Heart left ventricle (tissue), 16 donors: ENCODE measurements at regions not wholly inside any gene's neighbourhood (a gene's known extent, or its start where the extent isn't known, plus 50 kb on each side); places are given as distances from the start of the nearest gene placed in this dataset.

Source experiments
- ATAC-seq, 4 donors: fragments of 200-7000 bp; cut with Tn5 transposase; one replicate each; pipeline ENCODE4 v1.9.1; 2020 to 2022; ENCODE audit warnings: moderate library complexity in 4 of 4, mild to moderate bottlenecking in 3 of 4, moderate number of reproducible peaks in 1 of 4
- DNase-seq, 5 donors: peaks; one replicate each; pipeline ENCODE4 v3.0.0-alpha.2; 2020
- H3K27ac ChIP-seq, 12 donors: fragments of 200-600 bp; sonication (generic) in 4 of 12; one replicate each; pipeline versions ENCODE4 v1.5.0 to v1.8.0; 2016 to 2022; ENCODE audit warnings: mild to moderate bottlenecking in 2 of 12
- H3K27me3 ChIP-seq, 9 donors: fragments of 200-600 bp; sonication (generic) in 2 of 9; one replicate each; pipeline versions ENCODE4 v1.5.1 to v1.8.0; 2016 to 2022; ENCODE audit warnings: mild to moderate bottlenecking in 3 of 9
- H3K36me3 ChIP-seq, 9 donors: fragments of 200-600 bp; sonication (generic) in 2 of 9; one replicate each; pipeline versions ENCODE4 v1.5.0 to v1.8.0; 2018 to 2022; ENCODE audit warnings: mild to moderate bottlenecking in 2 of 9
- H3K4me1 ChIP-seq, 12 donors: fragments of 200-600 bp; sonication (generic) in 4 of 12; one replicate each; pipeline versions ENCODE4 v1.5.0 to v1.8.0; 2016 to 2022; ENCODE audit warnings: mild to moderate bottlenecking in 3 of 12
- H3K4me3 ChIP-seq, 12 donors: fragments of 200-600 bp; sonication (generic) in 4 of 12; one replicate each; pipeline versions ENCODE4 v1.5.0 to v1.8.0; 2017 to 2022; ENCODE audit warnings: mild to moderate bottlenecking in 9 of 12, moderate library complexity in 4 of 12
- H3K9me3 ChIP-seq, 12 donors: fragments of 200-600 bp; sonication (generic) in 4 of 12; one replicate each; pipeline versions ENCODE4 v1.5.0 to v1.8.0; 2016 to 2022; ENCODE audit warnings: mild to moderate bottlenecking in 1 of 12
- POLR2A ChIP-seq, 2 donors: fragments of 450-650 bp; IDR thresholded peaks; one replicate each; pipeline ENCODE4 v1.6.1; 2017; ENCODE audit warnings: antibody characterized with exemption in 2 of 2, mild to moderate bottlenecking in 2 of 2, moderate library complexity in 2 of 2
- WGBS, 4 donors: extraction: QIAGEN DNeasy Blood & Tissue Kit in 2 of 4; methylation state at CpG; one replicate each; pipeline versions ENCODE4 v1.1.5 to v1.1.7; 2013 to 2018; 5-methylcytosine and 5-hydroxymethylcytosine counted together
- intact Hi-C, 10 donors: fragments of 100-400 bp; cut with DNase I; formaldehyde crosslinking; loops; one replicate each; pipeline versions ENCODE4 v1.11.1 to v1.14.2; 2022
- TF ChIP-seq, protein P1 (sequence below), 12 donors: fragments of 200-600 bp; sonication (generic) in 4 of 12; IDR thresholded peaks; one replicate each; pipeline versions ENCODE4 v1.5.0 to v1.8.0; 2018 to 2022; ENCODE audit warnings: antibody characterized with exemption in 12 of 12, mild to moderate bottlenecking in 5 of 12
- donor health status: ischemic (EF 13 %, LVEDD 7.1; RV severe dilation, severe dysfunction).
- donor health status: healthy with polysubstance abuse.
- donor health status: DM: no; HTN: yes; CAD: no.
- donor health status: DM: no; HTN: no; CAD: no.
- donor health status: ischemic (EF 25% LVEDD 6.9; RV normal size, moderate dysfunction).
- donor health status: ischemic (EF 25% LVEDD 5.7; RV mildly dilated, moderate dysfunction).
- donor health status: healthy.
- donor health status: DM: yes; HTN: yes; CAD: no.
- donor health status: ischemic (EF 35%, LVEDD 5.7; RV mildly dilated, moderate dysfunction).
- donor health status: nonischemic (EF 11% LVEDD 7.7; RV severe dilation, severe dysfunction).
- donor health status: DM: yes; HTN: yes; CAD: no.
- donor health status: PGD.
- donor health status: ischemic (EF 29% LVEDD 5.4; RV normal size, mild dysfunction).
- donor health status: nonischemic (EF 23%, LVEDD 6.1; RV moderate dilation, normal function).

DNA sequence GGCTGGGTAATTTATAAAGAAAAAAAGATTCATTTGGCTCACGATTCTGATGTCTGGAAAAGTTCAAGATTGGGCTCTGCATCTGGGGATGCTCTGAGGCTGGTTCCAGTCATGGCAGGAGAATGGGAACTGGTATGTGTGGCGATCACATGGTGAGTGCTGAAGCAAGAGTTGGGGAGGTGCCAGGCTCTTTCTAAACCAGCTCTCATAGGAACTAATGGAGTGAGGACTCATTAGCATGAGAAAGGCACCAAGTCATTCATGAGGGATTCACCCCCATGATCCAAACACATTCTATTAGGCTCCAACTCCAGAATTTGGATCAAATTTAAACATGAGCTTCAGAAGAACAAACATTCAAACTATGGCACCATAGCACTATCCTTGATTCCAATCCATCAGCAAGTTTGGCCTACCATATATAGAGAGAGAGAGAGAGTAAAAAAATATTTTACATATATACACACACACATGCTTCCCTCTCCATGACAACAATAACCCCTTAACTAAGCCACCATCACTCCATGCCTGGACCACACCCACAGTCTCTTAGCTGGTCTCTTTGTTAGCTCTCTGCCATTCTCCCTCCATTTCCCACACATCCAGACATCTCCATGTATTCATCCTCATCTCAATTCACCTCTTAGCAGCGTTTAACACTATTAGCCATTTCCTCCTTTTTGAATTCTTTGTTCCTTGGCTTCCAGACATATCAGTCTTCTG, 57.9 kb downstream of the NPY start:
- H3K9me3 ChIP-seq: no peaks in the 10 kb centered on the region
- peaks cover 0 to 12% (median 0%) of the 10 kb centered on the region in 9 donors for H3K27me3 ChIP-seq
- intact Hi-C loops: no loop called here
- TF ChIP-seq POLR2A (IDR thresholded peaks at IDR 0.05): no peak
- TF ChIP-seq, protein P1, sequence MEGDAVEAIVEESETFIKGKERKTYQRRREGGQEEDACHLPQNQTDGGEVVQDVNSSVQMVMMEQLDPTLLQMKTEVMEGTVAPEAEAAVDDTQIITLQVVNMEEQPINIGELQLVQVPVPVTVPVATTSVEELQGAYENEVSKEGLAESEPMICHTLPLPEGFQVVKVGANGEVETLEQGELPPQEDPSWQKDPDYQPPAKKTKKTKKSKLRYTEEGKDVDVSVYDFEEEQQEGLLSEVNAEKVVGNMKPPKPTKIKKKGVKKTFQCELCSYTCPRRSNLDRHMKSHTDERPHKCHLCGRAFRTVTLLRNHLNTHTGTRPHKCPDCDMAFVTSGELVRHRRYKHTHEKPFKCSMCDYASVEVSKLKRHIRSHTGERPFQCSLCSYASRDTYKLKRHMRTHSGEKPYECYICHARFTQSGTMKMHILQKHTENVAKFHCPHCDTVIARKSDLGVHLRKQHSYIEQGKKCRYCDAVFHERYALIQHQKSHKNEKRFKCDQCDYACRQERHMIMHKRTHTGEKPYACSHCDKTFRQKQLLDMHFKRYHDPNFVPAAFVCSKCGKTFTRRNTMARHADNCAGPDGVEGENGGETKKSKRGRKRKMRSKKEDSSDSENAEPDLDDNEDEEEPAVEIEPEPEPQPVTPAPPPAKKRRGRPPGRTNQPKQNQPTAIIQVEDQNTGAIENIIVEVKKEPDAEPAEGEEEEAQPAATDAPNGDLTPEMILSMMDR (IDR thresholded peaks at IDR 0.05): no peak
- WGBS, 4 donors: 59 to 75% (median 69%) methylated on average over 3 of the region's 3 CpGs
- ATAC-seq: no peak
- no peak overlapping the region for H3K27ac ChIP-seq
- H3K36me3 ChIP-seq: no peaks in the 10 kb centered on the region
- no peak for DNase-seq
- no peaks in the 10 kb centered on the region for H3K4me1 ChIP-seq
- H3K4me3 ChIP-seq: no peak overlapping the region

DNA sequence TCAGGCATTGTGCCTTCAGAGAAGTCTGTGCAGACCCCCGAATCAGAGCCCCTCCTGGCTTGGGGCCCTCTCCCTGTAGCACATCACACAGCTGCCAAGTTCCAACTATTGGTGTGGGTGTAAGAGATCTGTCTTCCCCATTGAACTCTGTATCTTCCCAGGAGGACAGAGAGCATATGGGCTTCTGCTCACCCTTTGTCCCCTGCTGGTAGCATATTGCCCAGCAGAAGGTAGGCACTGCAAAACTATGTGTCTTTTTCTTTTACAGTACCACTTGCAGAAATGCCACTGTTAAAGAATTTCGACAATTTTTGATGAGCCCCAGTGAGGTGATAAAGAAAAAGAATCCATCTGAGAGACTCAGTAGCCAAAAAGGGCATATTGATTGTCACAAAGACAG, 59.6 kb downstream of the NPY start:
- ATAC-seq (no peak), DNase-seq (no peak)
- no peak overlapping the region for H3K27ac ChIP-seq
- peaks cover 0 to 6% (median 0%) of the 10 kb centered on the region in 9 donors for H3K27me3 ChIP-seq
- no peaks in the 10 kb centered on the region for H3K4me1 ChIP-seq
- 55 to 64% (median 60%) methylated on average over 2 of the region's 2 CpGs for WGBS, 4 donors
- intact Hi-C loops: no loop called here
- no peak overlapping the region for H3K4me3 ChIP-seq
- TF ChIP-seq, protein P1 (IDR thresholded peaks at IDR 0.05): no peak
- TF ChIP-seq POLR2A (IDR thresholded peaks at IDR 0.05): no peak
- no peaks in the 10 kb centered on the region for H3K36me3 ChIP-seq
- H3K9me3 ChIP-seq: no peaks in the 10 kb centered on the region

DNA sequence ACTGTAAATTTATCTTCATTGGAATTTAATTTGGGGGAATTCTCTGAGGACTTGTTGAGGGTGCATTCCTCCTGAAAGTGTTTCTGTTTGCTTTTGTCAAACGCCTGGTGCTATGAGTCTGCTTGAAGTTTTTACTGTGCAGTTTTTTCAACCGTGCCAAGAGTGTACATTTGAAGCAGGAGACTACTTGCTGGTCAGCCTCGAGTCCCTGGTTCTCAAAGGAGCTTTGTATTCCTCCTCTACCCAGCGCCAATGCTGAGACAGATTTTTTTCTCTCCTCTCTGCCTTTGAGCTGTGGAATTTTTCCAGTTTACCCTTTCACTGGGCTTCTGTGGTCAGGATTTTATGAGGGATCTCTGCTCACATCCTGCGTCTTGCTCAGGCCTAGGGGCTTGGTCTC, 62.1 kb downstream of the NPY start:
- intact Hi-C loops: no loop called here
- Histone ChIP-seq H3K9me3 (no peaks in the 10 kb centered on the region), H3K4me1 (no peaks in the 10 kb centered on the region), H3K27ac (no peak overlapping the region), H3K27me3 (no peaks in the 10 kb centered on the region), H3K36me3 (no peaks in the 10 kb centered on the region), H3K4me3 (no peak overlapping the region)
- TF ChIP-seq POLR2A (IDR thresholded peaks at IDR 0.05): no peak
- TF ChIP-seq, protein P1 (IDR thresholded peaks at IDR 0.05): no peak
- ATAC-seq (no peak), DNase-seq (no peak)
- 46 to 65% (median 54%) methylated on average over 5 of the region's 5 CpGs for WGBS, 4 donors

DNA sequence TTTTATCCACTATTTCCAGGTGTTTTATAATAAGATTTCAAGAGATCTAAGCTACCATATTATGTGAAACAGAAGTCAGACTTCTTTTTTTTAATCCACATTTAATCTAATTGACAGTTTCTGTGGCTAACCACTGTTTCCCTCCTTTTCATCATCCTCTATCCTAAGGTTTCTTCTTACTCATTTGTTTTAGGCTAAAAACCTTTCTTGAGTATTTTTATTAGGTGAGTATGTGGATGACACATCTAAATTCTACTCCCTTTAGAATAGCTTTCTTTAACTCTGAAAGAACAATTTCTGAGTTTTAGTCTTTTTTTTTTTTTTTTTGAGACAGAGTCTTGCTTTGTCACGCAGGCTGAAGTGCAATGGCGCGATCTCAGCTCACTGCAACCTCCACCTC, 62.7 kb downstream of the NPY start:
- intact Hi-C loops: no loop called here
- Histone ChIP-seq H3K36me3 (no peaks in the 10 kb centered on the region), H3K27me3 (peaks cover 0 to 4% (median 0%) of the 10 kb centered on the region in 9 donors), H3K4me1 (no peaks in the 10 kb centered on the region), H3K9me3 (no peaks in the 10 kb centered on the region), H3K27ac (no peak overlapping the region), H3K4me3 (no peak overlapping the region)
- no peak for DNase-seq
- ATAC-seq: no peak
- 93 to 96% (median 95%) methylated on average over 3 of the region's 3 CpGs for WGBS, 4 donors
- TF ChIP-seq, protein P1 (IDR thresholded peaks at IDR 0.05): no peak
- TF ChIP-seq POLR2A (IDR thresholded peaks at IDR 0.05): no peak
